Fibroblast of lung (primary cell): ENCODE measurements at regions not wholly inside any gene's neighbourhood (a gene's known extent, or its start where the extent isn't known, plus 50 kb on each side); places are given as distances from the start of the nearest gene placed in this dataset.
"Not testable (repeated sequence)": the region's sequence is repeated elsewhere in the genome, so short reads cannot be mapped to it uniquely, and the experiment has no call there.

Source experiments
- DNase-seq, 2 donors: peaks; one replicate each; pipeline versions ENCODE4 v3.0.0 to v3.0.0-alpha.2; 2010; ENCODE audit warnings: low read depth in 2 of 2
- H2AFZ ChIP-seq: 2 replicates; pipeline ENCODE4 v1.5.1; 2012; ENCODE audit warnings: low read length, control low read depth, inconsistent platforms
- H3K27ac ChIP-seq: 2 replicates; pipeline ENCODE4 v1.5.1; 2011; ENCODE audit warnings: low read length, control low read depth; ENCODE audit not compliant: insufficient read depth
- H3K27me3 ChIP-seq: 2 replicates; pipeline ENCODE4 v1.5.1; 2011; ENCODE audit warnings: mild to moderate bottlenecking, low read length; ENCODE audit not compliant: control insufficient read depth, insufficient read depth
- H3K36me3 ChIP-seq: 2 replicates; pipeline ENCODE4 v1.5.1; 2011; ENCODE audit warnings: low read length; ENCODE audit not compliant: control insufficient read depth, insufficient read depth
- H3K4me1 ChIP-seq: 2 replicates; pipeline ENCODE4 v1.5.1; 2011; ENCODE audit warnings: low read length; ENCODE audit not compliant: control insufficient read depth, insufficient read depth; ENCODE audit errors: extremely low read depth
- H3K4me2 ChIP-seq: 2 replicates; pipeline ENCODE4 v1.5.1; 2011; ENCODE audit warnings: low read length, control low read depth; ENCODE audit not compliant: insufficient read depth; ENCODE audit errors: extremely low read depth
- H3K4me3 ChIP-seq, 4 experiments: fragments of 200-600 bp in 1 of 4; sonication (generic) in 1 of 4; replicated peaks in 1 of 4; 2 replicates each; pipeline ENCODE4 v1.5.1; 2011 to 2016; ENCODE audit warnings: low read length in 4 of 4, low read depth in 3 of 4, mild to moderate bottlenecking in 3 of 4, control low read depth in 2 of 4, inconsistent platforms in 1 of 4, mixed read lengths in 1 of 4; ENCODE audit not compliant: insufficient read depth in 1 of 4; ENCODE audit errors: control extremely low read depth in 1 of 4
- H3K79me2 ChIP-seq: 2 replicates; pipeline ENCODE4 v1.5.1; 2012; ENCODE audit warnings: mild to moderate bottlenecking, low read length, inconsistent platforms; ENCODE audit not compliant: control insufficient read depth, insufficient read depth
- H3K9ac ChIP-seq: 2 replicates; pipeline ENCODE4 v1.5.1; 2011; ENCODE audit warnings: mild to moderate bottlenecking, low read length, control low read depth; ENCODE audit not compliant: insufficient read depth
- H3K9me3 ChIP-seq: 2 replicates; pipeline ENCODE4 v1.5.1; 2012; ENCODE audit warnings: low read depth, low read length; ENCODE audit not compliant: control insufficient read depth, insufficient read depth
- H4K20me1 ChIP-seq: 2 replicates; pipeline ENCODE4 v1.5.1; 2011; ENCODE audit warnings: low read length; ENCODE audit not compliant: control insufficient read depth, insufficient read depth; ENCODE audit errors: extremely low read depth
- EZH2 ChIP-seq: IDR thresholded peaks from 2 replicates; pipeline ENCODE4 v1.5.1; 2012; ENCODE audit warnings: low read length, control low read depth, mild to moderate bottlenecking; ENCODE audit errors: missing control alignments
- TF ChIP-seq, protein P1 (sequence below), 2 donors: IDR thresholded peaks in 1 of 2; conservative IDR thresholded peaks in 1 of 2; 1 replicate in 1 of 2; 2 replicates in 1 of 2; pipeline ENCODE4 v1.5.1; 2011 to 2012; ENCODE audit warnings: low read length in 2 of 2, control low read depth in 1 of 2, inconsistent platforms in 1 of 2, low read depth in 1 of 2, mild to moderate bottlenecking in 1 of 2

GRCh38 chr7:106536079-106536478 lies 124.9 kb downstream of the CCDC71L start:
- H3K9me3 ChIP-seq: no peaks in the 10 kb centered on the region
- no peak overlapping the region for H3K4me2 ChIP-seq
- H3K9ac ChIP-seq: no peak overlapping the region
- no peak overlapping the region for H3K4me3 ChIP-seq
- no peaks in the 10 kb centered on the region for H3K36me3 ChIP-seq
- no peaks in the 10 kb centered on the region for H3K79me2 ChIP-seq
- no peak for DNase-seq
- TF ChIP-seq, protein P1, sequence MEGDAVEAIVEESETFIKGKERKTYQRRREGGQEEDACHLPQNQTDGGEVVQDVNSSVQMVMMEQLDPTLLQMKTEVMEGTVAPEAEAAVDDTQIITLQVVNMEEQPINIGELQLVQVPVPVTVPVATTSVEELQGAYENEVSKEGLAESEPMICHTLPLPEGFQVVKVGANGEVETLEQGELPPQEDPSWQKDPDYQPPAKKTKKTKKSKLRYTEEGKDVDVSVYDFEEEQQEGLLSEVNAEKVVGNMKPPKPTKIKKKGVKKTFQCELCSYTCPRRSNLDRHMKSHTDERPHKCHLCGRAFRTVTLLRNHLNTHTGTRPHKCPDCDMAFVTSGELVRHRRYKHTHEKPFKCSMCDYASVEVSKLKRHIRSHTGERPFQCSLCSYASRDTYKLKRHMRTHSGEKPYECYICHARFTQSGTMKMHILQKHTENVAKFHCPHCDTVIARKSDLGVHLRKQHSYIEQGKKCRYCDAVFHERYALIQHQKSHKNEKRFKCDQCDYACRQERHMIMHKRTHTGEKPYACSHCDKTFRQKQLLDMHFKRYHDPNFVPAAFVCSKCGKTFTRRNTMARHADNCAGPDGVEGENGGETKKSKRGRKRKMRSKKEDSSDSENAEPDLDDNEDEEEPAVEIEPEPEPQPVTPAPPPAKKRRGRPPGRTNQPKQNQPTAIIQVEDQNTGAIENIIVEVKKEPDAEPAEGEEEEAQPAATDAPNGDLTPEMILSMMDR (conservative IDR thresholded peaks at IDR 0.05 in 1 of 2, IDR thresholded peaks at IDR 0.05 in 1 of 2; ENCODE audit: low read depth in 1 of 2, low read length in 2 of 2): no peak
- no peak for TF ChIP-seq EZH2
- no peaks in the 10 kb centered on the region for H3K4me1 ChIP-seq
- H4K20me1 ChIP-seq: no peaks in the 10 kb centered on the region
- no peak overlapping the region for H3K27ac ChIP-seq
- H2AFZ ChIP-seq: no peak overlapping the region
- H3K27me3 ChIP-seq: no peaks in the 10 kb centered on the region

GRCh38 chr7:106535234-106535932 lies 125.6 kb downstream of the CCDC71L start:
- Histone ChIP-seq H3K4me2 (no peak overlapping the region), H3K79me2 (no peaks in the 10 kb centered on the region), H2AFZ (no peak overlapping the region), H3K27ac (no peak overlapping the region), H3K9ac (no peak overlapping the region), H3K36me3 (no peaks in the 10 kb centered on the region), H4K20me1 (no peaks in the 10 kb centered on the region), H3K9me3 (no peaks in the 10 kb centered on the region), H3K27me3 (no peaks in the 10 kb centered on the region), H3K4me3 (no peak overlapping the region), H3K4me1 (no peaks in the 10 kb centered on the region)
- no peak for DNase-seq
- TF ChIP-seq EZH2: no peak
- TF ChIP-seq, protein P1 (conservative IDR thresholded peaks at IDR 0.05 in 1 of 2, IDR thresholded peaks at IDR 0.05 in 1 of 2; ENCODE audit: low read depth in 1 of 2, low read length in 2 of 2): no peak

GRCh38 chr7:106534271-106534846 lies 126.6 kb downstream of the CCDC71L start:
- Histone ChIP-seq H3K4me2 (no peak overlapping the region), H3K9me3 (no peaks in the 10 kb centered on the region), H3K27me3 (no peaks in the 10 kb centered on the region), H4K20me1 (no peaks in the 10 kb centered on the region), H3K4me3 (no peak overlapping the region), H3K4me1 (no peaks in the 10 kb centered on the region), H2AFZ (no peak overlapping the region), H3K36me3 (no peaks in the 10 kb centered on the region), H3K27ac (no peak overlapping the region), H3K9ac (no peak overlapping the region), H3K79me2 (no peaks in the 10 kb centered on the region)
- DNase-seq: no peak
- TF ChIP-seq, protein P1 (conservative IDR thresholded peaks at IDR 0.05 in 1 of 2, IDR thresholded peaks at IDR 0.05 in 1 of 2; ENCODE audit: low read depth in 1 of 2, low read length in 2 of 2): no peak
- TF ChIP-seq EZH2: no peak

DNA sequence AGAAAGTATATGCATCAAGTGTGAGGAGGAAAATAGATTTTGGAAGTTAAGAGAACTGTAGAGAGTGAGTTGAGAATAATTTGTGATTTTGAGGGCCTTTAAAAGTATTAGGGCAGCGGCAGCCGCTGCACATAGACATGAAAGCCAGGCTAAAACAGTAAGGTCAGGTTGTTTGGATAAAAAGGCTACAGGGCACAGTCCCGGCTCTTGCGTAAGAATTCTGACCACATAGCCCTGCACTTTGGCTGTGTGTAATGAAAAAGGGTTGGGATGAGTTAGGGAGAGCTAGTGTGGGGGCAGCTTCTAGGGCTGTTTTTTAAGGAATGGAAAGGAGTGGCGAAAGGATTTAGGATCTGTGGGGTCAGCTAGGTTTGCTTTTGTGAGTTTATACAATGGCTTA lies 130.8 kb downstream of the CCDC71L start:
- not testable (repeated sequence) for H4K20me1 ChIP-seq, H3K4me1 ChIP-seq, H3K4me3 ChIP-seq, H2AFZ ChIP-seq, H3K27ac ChIP-seq, H3K4me2 ChIP-seq, H3K79me2 ChIP-seq, H3K27me3 ChIP-seq, H3K9me3 ChIP-seq, H3K9ac ChIP-seq, H3K36me3 ChIP-seq
- DNase-seq: peak in 1 of 2 donors; percentile 54
